ENCODE measurements at regions not wholly inside any gene's neighbourhood (a gene's known extent, or its start where the extent isn't known, plus 50 kb on each side); places are given as distances from the start of the nearest gene placed in this dataset.

- TF ChIP-seq ZNF764 (CRISPR knock-in tag; IDR thresholded peaks at IDR 0.05; ENCODE audit: low read depth) (no peak), SMARCA5 (IDR thresholded peaks at IDR 0.05) (no peak), MAX (CRISPR knock-in tag; IDR thresholded peaks at IDR 0.05) (no peak), GATAD2B (IDR thresholded peaks at IDR 0.05; ENCODE audit: borderline replicate concordance) (no peak), RBM22 (IDR thresholded peaks at IDR 0.05; ENCODE audit: low read depth, low read length, poor library complexity, severe bottlenecking) (no peak)
- TF ChIP-seq, protein P1, sequence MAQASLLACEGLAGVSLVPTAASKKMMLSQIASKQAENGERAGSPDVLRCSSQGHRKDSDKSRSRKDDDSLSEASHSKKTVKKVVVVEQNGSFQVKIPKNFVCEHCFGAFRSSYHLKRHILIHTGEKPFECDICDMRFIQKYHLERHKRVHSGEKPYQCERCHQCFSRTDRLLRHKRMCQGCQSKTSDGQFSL (CRISPR knock-in tag; IDR thresholded peaks at IDR 0.05), result no peak
- TF ChIP-seq, protein P1 (tag; IDR thresholded peaks at IDR 0.05), result no peak
Measured at GRCh38 chr11:122210367-122210997, 94.5 kb upstream of the BLID start (continued).

DNA sequence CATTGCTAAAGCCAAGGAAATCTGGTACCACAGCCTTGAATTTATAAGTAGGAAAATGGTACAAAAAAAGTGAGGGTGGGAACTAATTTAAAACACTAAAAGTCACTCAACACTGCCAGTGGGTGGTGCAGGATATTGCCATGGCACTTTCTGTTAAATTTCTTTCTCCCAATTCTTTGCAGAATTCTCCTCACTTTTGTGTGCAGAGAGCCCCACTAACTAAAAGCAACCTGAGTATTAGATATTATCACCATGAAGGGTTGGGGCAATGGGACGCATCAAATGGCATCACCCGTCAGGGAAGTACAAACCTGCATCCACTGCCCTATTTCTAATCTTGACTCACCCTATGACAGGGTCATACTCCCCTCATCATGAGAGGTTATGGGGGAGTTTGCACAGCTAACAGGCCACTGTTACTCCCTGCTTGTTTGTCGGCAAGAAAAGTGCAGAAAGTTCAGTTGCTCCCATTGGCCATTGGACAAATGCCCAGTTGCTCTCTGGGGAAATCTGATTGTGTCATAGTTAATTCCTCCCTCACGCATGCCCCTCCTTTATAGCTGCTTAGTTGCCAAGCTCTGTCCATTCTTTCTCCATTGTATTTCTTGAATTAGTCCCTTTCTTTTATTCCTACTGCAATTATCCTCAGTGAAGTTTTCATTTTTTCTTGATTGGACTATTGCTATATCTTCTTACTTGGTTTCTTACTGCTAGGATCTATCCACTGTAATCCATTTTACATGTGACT, 93.8 kb upstream of the BLID start:
- Histone ChIP-seq H3K4me2 (ENCODE audit: insufficient read depth, low read length) (no peak overlapping the region), H3K4me3 (no peak overlapping the region), H3K4me1 (replicated peaks in 1 of 2; ENCODE audit: control insufficient read depth in 2 of 2, insufficient read depth in 2 of 2, low read length in 2 of 2) (no peaks in the 10 kb centered on the region), H4K20me1 (replicated peaks; ENCODE audit: control insufficient read depth, insufficient read depth, low read length) (no peaks in the 10 kb centered on the region), H3K27me3 (ENCODE audit: control insufficient read depth in 2 of 2, insufficient read depth in 2 of 2, low read length in 2 of 2) (no peaks in the 10 kb centered on the region), H3K9me1 (ENCODE audit: control insufficient read depth, insufficient read depth, low read length) (no peaks in the 10 kb centered on the region), H3K79me2 (ENCODE audit: control insufficient read depth, insufficient read depth, low read length) (no peaks in the 10 kb centered on the region), H3K9ac (ENCODE audit: insufficient read depth in 1 of 2, low read depth in 2 of 2, low read length in 2 of 2) (no peak overlapping the region), H3K36me3 (ENCODE audit: control insufficient read depth, insufficient read depth, low read length) (no peaks in the 10 kb centered on the region), H3K9me3 (replicated peaks; ENCODE audit: control insufficient read depth, insufficient read depth, low read depth, low read length) (no peaks in the 10 kb centered on the region), H2AFZ (ENCODE audit: low read depth, low read length) (no peak overlapping the region), H3K27ac (ENCODE audit: extremely low read depth, low read depth, low read length) (no peak overlapping the region)
- ChIA-PET POLR2A (no interaction called here), CTCF (ENCODE audit: low intra/inter-chr PET ratio) (no interaction called here)
- in situ Hi-C loops (cut with MboI) (no loop called here), intact Hi-C loops (cut with micrococcal nuclease) (no loop called here)
- BruUV-seq (replicated peaks), result no TSS peak
- no peak for DNase-seq (ENCODE audit: extremely low read depth in 1 of 4, low spot score in 3 of 4)
- no peak for FAIRE-seq
- ATAC-seq, result no peak
- no peak for TF ChIP-seq ARHGAP35 (IDR thresholded peaks at IDR 0.05; ENCODE audit: partially characterized antibody)
- no peak for TF ChIP-seq SLC30A9 (CRISPR knock-in tag; IDR thresholded peaks at IDR 0.05)
- TF ChIP-seq HDAC6 (IDR thresholded peaks at IDR 0.05; ENCODE audit: low read depth, low read length), result no peak
- TF ChIP-seq MYBL2 (IDR thresholded peaks at IDR 0.05; ENCODE audit: low read depth), result no peak
- TF ChIP-seq MYBL2 (CRISPR knock-in tag; IDR thresholded peaks at IDR 0.05; ENCODE audit: borderline replicate concordance), result no peak
- no peak for TF ChIP-seq MECOM (CRISPR knock-in tag; IDR thresholded peaks at IDR 0.05)
- TF ChIP-seq HLTF (IDR thresholded peaks at IDR 0.05), result no peak
- no peak for TF ChIP-seq SIN3B (IDR thresholded peaks at IDR 0.05; ENCODE audit: low read depth)
- no peak for TF ChIP-seq TCFL5 (CRISPR knock-in tag; conservative IDR thresholded peaks at IDR 0.05)
- no peak for TF ChIP-seq ELK1 (CRISPR knock-in tag; IDR thresholded peaks at IDR 0.05)
- 0% methylated on average over 4 of the region's 4 CpGs for WGBS (ENCODE audit: insufficient coverage, low coverage, missing lambda C conversion rate)

All from K562 (cell line).